Right atrium auricular region (tissue), 2 donors: ENCODE measurements at regions not wholly inside any gene's neighbourhood (a gene's known extent, or its start where the extent isn't known, plus 50 kb on each side); places are given as distances from the start of the nearest gene placed in this dataset.

ENCODE experiments used
- DNase-seq: peaks from one replicate; pipeline ENCODE4 v3.0.0-alpha.2; 2019; ENCODE audit warnings: low spot score
- H3K27ac ChIP-seq, 2 donors: fragments of 200-600 bp; sonication (generic); 1 replicate in 1 of 2; 2 replicates in 1 of 2; pipeline ENCODE4 v1.5.1; 2016 to 2019
- H3K27me3 ChIP-seq, 2 donors: fragments of 200-600 bp; sonication (generic); one replicate each; pipeline versions ENCODE4 v1.5.1 to v1.6.0; 2017 to 2019
- H3K36me3 ChIP-seq: fragments of 200-600 bp; sonication (generic); one replicate; pipeline ENCODE4 v1.5.1; 2016
- H3K4me1 ChIP-seq, 2 donors: fragments of 200-600 bp; sonication (generic); one replicate each; pipeline versions ENCODE4 v1.5.1 to v1.6.0; 2017 to 2019
- H3K4me3 ChIP-seq, 2 donors: fragments of 200-600 bp; sonication (generic); 1 replicate in 1 of 2; 2 replicates in 1 of 2; pipeline ENCODE4 v1.5.1; 2017 to 2019; ENCODE audit warnings: mild to moderate bottlenecking in 1 of 2, moderate library complexity in 1 of 2
- H3K9me3 ChIP-seq, 2 donors: fragments of 200-600 bp; sonication (generic); one replicate each; pipeline ENCODE4 v1.5.1; 2019
- TF ChIP-seq, protein P1 (sequence below), 2 donors: fragments of 200-600 bp; sonication (generic); IDR thresholded peaks; one replicate each; pipeline ENCODE4 v1.5.1; 2019; ENCODE audit warnings: antibody characterized with exemption in 2 of 2

DNA sequence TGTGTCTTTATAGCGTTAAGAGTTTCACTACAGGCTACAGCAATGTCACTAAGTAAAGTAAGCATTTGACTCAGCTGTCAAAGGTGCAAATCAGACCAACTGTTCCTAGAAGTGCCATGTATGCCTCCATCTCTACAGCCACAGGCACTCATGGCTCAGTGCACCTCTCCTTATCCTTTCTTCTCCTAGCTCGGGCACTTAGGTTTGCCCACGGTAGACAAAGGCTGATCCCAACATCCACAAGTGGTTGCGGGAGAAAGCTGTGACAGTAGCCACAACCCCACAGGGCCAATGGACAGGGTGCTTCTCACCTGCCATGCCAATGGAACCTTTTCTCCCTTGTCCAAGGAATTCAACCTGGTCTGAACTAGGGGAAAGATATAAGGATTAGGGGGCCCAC lies 228.5 kb upstream of the EXOC2 start:
- TF ChIP-seq, protein P1, sequence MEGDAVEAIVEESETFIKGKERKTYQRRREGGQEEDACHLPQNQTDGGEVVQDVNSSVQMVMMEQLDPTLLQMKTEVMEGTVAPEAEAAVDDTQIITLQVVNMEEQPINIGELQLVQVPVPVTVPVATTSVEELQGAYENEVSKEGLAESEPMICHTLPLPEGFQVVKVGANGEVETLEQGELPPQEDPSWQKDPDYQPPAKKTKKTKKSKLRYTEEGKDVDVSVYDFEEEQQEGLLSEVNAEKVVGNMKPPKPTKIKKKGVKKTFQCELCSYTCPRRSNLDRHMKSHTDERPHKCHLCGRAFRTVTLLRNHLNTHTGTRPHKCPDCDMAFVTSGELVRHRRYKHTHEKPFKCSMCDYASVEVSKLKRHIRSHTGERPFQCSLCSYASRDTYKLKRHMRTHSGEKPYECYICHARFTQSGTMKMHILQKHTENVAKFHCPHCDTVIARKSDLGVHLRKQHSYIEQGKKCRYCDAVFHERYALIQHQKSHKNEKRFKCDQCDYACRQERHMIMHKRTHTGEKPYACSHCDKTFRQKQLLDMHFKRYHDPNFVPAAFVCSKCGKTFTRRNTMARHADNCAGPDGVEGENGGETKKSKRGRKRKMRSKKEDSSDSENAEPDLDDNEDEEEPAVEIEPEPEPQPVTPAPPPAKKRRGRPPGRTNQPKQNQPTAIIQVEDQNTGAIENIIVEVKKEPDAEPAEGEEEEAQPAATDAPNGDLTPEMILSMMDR (IDR thresholded peaks at IDR 0.05) = no peak
- Histone ChIP-seq H3K27ac (no peak overlapping the region), H3K9me3 (peaks cover 0 to 22% of the 10 kb centered on the region in 2 donors), H3K27me3 (no peaks in the 10 kb centered on the region), H3K36me3 (no peaks in the 10 kb centered on the region), H3K4me1 (no peaks in the 10 kb centered on the region), H3K4me3 (no peak overlapping the region)
- no peak for DNase-seq

DNA sequence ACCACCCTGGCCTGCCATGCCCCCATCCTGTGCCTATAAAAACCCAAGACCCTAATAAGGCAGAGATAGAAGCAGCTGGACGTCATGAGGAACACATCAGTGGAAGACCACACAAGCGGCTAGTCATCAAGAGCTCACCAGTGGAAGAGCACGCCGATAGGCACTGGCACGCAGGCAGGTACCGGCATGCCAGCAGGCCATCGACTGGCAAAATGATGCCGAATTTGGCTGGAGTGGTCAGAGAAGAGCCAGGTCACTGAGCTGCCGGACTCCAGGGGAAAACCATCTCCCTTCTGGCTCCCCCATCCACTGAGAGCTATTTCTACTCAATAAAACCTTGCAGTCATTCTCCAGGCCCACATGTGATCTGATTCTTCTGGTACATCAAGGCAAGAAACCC lies 227.6 kb upstream of the EXOC2 start:
- Histone ChIP-seq H3K27ac (no peak overlapping the region), H3K36me3 (no peaks in the 10 kb centered on the region), H3K4me3 (no peak overlapping the region), H3K9me3 (peaks cover 0 to 22% of the 10 kb centered on the region in 2 donors), H3K27me3 (no peaks in the 10 kb centered on the region), H3K4me1 (no peaks in the 10 kb centered on the region)
- no peak for DNase-seq
- TF ChIP-seq, protein P1 (IDR thresholded peaks at IDR 0.05) = no peak

DNA sequence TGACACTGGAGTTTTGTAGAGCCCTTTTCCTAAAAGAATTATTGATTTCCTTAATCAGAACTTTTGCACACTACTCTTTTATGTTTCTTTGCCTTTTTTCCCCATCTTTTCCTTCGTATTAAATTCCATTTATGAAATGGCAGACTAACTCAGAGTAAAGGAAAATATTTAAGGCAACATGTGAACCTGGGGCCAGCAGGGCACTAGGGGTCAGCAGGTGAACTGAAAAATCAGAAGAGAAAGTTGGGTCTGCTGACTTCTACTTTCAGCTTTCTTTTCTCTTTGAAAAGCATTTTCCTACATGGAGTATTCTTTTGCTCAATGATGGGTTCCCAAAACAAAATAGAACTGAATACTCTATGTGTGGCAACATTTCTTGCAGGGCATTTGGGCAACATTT lies 226.6 kb upstream of the EXOC2 start:
- peaks cover 0 to 22% of the 10 kb centered on the region in 2 donors for H3K9me3 ChIP-seq
- no peak for DNase-seq
- no peaks in the 10 kb centered on the region for H3K4me1 ChIP-seq
- H3K36me3 ChIP-seq = no peaks in the 10 kb centered on the region
- no peak overlapping the region for H3K4me3 ChIP-seq
- no peaks in the 10 kb centered on the region for H3K27me3 ChIP-seq
- TF ChIP-seq, protein P1 (IDR thresholded peaks at IDR 0.05) = no peak
- no peak overlapping the region for H3K27ac ChIP-seq

DNA sequence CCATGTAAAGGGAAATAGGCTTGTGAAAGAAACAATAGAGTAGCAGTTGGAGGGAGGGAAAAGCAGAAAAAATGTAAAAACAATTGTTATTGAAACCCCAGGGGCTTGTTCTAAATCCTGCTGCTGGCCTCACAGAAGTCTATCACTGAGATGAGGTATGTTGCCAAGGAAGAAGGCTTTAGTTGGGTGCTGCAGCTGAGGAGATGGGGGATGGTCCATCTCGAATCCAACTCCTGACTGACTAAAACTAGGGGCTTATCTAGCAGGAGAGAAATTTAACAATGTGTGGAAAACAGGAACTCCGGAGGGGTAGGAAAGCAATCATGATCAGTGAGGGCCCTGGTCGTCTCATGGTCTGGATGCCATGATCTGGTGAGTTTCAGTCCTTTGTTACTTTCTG lies 225.0 kb upstream of the EXOC2 start:
- TF ChIP-seq, protein P1 (IDR thresholded peaks at IDR 0.05) = no peak
- H3K27ac ChIP-seq = no peak overlapping the region
- peaks cover 0 to 22% of the 10 kb centered on the region in 2 donors for H3K9me3 ChIP-seq
- H3K27me3 ChIP-seq = no peaks in the 10 kb centered on the region
- H3K4me3 ChIP-seq = no peak overlapping the region
- no peaks in the 10 kb centered on the region for H3K36me3 ChIP-seq
- DNase-seq = no peak
- no peaks in the 10 kb centered on the region for H3K4me1 ChIP-seq

DNA sequence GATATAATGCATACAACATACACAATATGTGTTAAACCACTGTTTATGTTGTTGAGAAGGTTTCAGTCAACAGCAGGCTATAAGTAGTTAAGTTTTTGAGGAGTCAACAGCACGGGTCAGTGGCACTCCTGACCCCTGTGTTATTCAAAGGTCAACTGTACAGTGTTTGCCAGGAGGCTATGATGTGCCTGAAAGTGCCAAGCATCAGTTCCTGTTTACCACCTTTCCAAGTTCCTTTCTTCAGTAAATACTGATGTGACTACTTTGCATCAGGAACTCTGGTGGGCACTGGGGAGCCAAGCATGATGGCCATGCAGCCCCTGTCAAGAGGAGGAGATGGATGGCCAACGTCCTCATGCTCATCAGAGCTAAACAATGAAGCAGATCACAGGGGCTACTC lies 224.4 kb upstream of the EXOC2 start:
- no peaks in the 10 kb centered on the region for H3K36me3 ChIP-seq
- no peak overlapping the region for H3K27ac ChIP-seq
- H3K4me1 ChIP-seq = no peaks in the 10 kb centered on the region
- TF ChIP-seq, protein P1 (IDR thresholded peaks at IDR 0.05) = no peak
- H3K9me3 ChIP-seq = peaks cover 0 to 22% of the 10 kb centered on the region in 2 donors
- H3K27me3 ChIP-seq = no peaks in the 10 kb centered on the region
- no peak for DNase-seq
- H3K4me3 ChIP-seq = no peak overlapping the region

DNA sequence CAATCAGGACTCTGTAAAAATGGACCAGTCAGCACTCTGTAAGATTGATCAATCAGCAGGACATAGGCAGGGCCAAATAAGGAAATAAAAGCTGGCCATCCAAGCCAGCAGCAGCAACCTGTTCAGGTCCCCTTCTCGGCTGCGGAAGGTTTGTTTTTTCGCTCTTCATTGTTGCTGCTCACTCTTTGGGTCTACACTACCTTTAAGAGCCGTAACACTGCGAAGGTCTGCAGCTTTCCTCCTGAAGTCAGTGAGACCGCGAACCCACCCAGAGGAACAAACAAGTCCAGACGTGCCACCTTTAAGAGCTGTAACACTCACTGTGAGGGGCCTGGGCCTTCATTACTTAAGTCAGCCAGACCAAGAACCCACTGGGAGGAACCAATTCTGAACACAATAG lies 223.2 kb upstream of the EXOC2 start:
- TF ChIP-seq, protein P1 (IDR thresholded peaks at IDR 0.05) = no peak
- no peaks in the 10 kb centered on the region for H3K4me1 ChIP-seq
- H3K36me3 ChIP-seq = no peaks in the 10 kb centered on the region
- H3K27me3 ChIP-seq = no peaks in the 10 kb centered on the region
- no peak overlapping the region for H3K4me3 ChIP-seq
- peaks cover 0 to 20% of the 10 kb centered on the region in 2 donors for H3K9me3 ChIP-seq
- no peak for DNase-seq
- no peak overlapping the region for H3K27ac ChIP-seq
